ENCODE measurements at regions not wholly inside any gene's neighbourhood (a gene's known extent, or its start where the extent isn't known, plus 50 kb on each side); places are given as distances from the start of the nearest gene placed in this dataset.

- H3K36me3 ChIP-seq (ENCODE audit: control insufficient read depth, insufficient read depth, low read length) = no peaks in the 10 kb centered on the region
- H3K27ac ChIP-seq (ENCODE audit: insufficient read depth, low read length, poor library complexity, severe bottlenecking) = no peak overlapping the region
- no peak for DNase-seq
- H3K9me3 ChIP-seq (ENCODE audit: control insufficient read depth, low read length) = no peaks in the 10 kb centered on the region
- H3K27me3 ChIP-seq (replicated peaks; ENCODE audit: control insufficient read depth, insufficient read depth, low read length, poor library complexity, severe bottlenecking) = no peaks in the 10 kb centered on the region
- no peak overlapping the region for H3K4me3 ChIP-seq (ENCODE audit: insufficient read depth, low read depth, low read length, poor library complexity, severe bottlenecking)
- no peaks in the 10 kb centered on the region for H3K4me1 ChIP-seq (ENCODE audit: control insufficient read depth, insufficient read depth, low read length, poor library complexity, severe bottlenecking)
Measured at GRCh38 chr5:158172005-158172404, 313.1 kb upstream of the CLINT1 start.

- DNase-seq = no peak
- Histone ChIP-seq H3K4me3 (ENCODE audit: insufficient read depth, low read depth, low read length, poor library complexity, severe bottlenecking) (no peak overlapping the region), H3K36me3 (ENCODE audit: control insufficient read depth, insufficient read depth, low read length) (no peaks in the 10 kb centered on the region), H3K27ac (ENCODE audit: insufficient read depth, low read length, poor library complexity, severe bottlenecking) (no peak overlapping the region), H3K4me1 (ENCODE audit: control insufficient read depth, insufficient read depth, low read length, poor library complexity, severe bottlenecking) (no peaks in the 10 kb centered on the region), H3K27me3 (replicated peaks; ENCODE audit: control insufficient read depth, insufficient read depth, low read length, poor library complexity, severe bottlenecking) (no peaks in the 10 kb centered on the region), H3K9me3 (ENCODE audit: control insufficient read depth, low read length) (no peaks in the 10 kb centered on the region)
Measured at GRCh38 chr5:158170534-158170933, 311.6 kb upstream of the CLINT1 start.

- H3K4me3 ChIP-seq (ENCODE audit: insufficient read depth, low read depth, low read length, poor library complexity, severe bottlenecking) = no peak overlapping the region
- no peaks in the 10 kb centered on the region for H3K36me3 ChIP-seq (ENCODE audit: control insufficient read depth, insufficient read depth, low read length)
- H3K27me3 ChIP-seq (replicated peaks; ENCODE audit: control insufficient read depth, insufficient read depth, low read length, poor library complexity, severe bottlenecking) = no peaks in the 10 kb centered on the region
- no peak for DNase-seq
- H3K9me3 ChIP-seq (ENCODE audit: control insufficient read depth, low read length) = no peaks in the 10 kb centered on the region
- H3K27ac ChIP-seq (ENCODE audit: insufficient read depth, low read length, poor library complexity, severe bottlenecking) = no peak overlapping the region
- no peaks in the 10 kb centered on the region for H3K4me1 ChIP-seq (ENCODE audit: control insufficient read depth, insufficient read depth, low read length, poor library complexity, severe bottlenecking)
Measured at GRCh38 chr5:158170060-158170459, 311.1 kb upstream of the CLINT1 start.

- no peaks in the 10 kb centered on the region for H3K4me1 ChIP-seq (ENCODE audit: control insufficient read depth, insufficient read depth, low read length, poor library complexity, severe bottlenecking)
- H3K27me3 ChIP-seq (replicated peaks; ENCODE audit: control insufficient read depth, insufficient read depth, low read length, poor library complexity, severe bottlenecking) = no peaks in the 10 kb centered on the region
- H3K4me3 ChIP-seq (ENCODE audit: insufficient read depth, low read depth, low read length, poor library complexity, severe bottlenecking) = no peak overlapping the region
- DNase-seq = no peak
- H3K27ac ChIP-seq (ENCODE audit: insufficient read depth, low read length, poor library complexity, severe bottlenecking) = no peak overlapping the region
- no peaks in the 10 kb centered on the region for H3K36me3 ChIP-seq (ENCODE audit: control insufficient read depth, insufficient read depth, low read length)
- H3K9me3 ChIP-seq (ENCODE audit: control insufficient read depth, low read length) = no peaks in the 10 kb centered on the region
Measured at GRCh38 chr5:158166424-158166823, 307.5 kb upstream of the CLINT1 start.

GRCh38 chr5:158165647-158166046 is 306.7 kb upstream of the CLINT1 start:
- H3K27me3 ChIP-seq (replicated peaks; ENCODE audit: control insufficient read depth, insufficient read depth, low read length, poor library complexity, severe bottlenecking) = no peaks in the 10 kb centered on the region
- H3K4me3 ChIP-seq (ENCODE audit: insufficient read depth, low read depth, low read length, poor library complexity, severe bottlenecking) = no peak overlapping the region
- DNase-seq = no peak
- no peaks in the 10 kb centered on the region for H3K4me1 ChIP-seq (ENCODE audit: control insufficient read depth, insufficient read depth, low read length, poor library complexity, severe bottlenecking)
- no peaks in the 10 kb centered on the region for H3K9me3 ChIP-seq (ENCODE audit: control insufficient read depth, low read length)
- no peaks in the 10 kb centered on the region for H3K36me3 ChIP-seq (ENCODE audit: control insufficient read depth, insufficient read depth, low read length)
- H3K27ac ChIP-seq (ENCODE audit: insufficient read depth, low read length, poor library complexity, severe bottlenecking) = no peak overlapping the region

GRCh38 chr5:158164296-158165047 is 305.5 kb upstream of the CLINT1 start:
- DNase-seq = no peak
- Histone ChIP-seq H3K4me3 (ENCODE audit: insufficient read depth, low read depth, low read length, poor library complexity, severe bottlenecking) (no peak overlapping the region), H3K4me1 (ENCODE audit: control insufficient read depth, insufficient read depth, low read length, poor library complexity, severe bottlenecking) (no peaks in the 10 kb centered on the region), H3K27ac (ENCODE audit: insufficient read depth, low read length, poor library complexity, severe bottlenecking) (no peak overlapping the region), H3K9me3 (ENCODE audit: control insufficient read depth, low read length) (no peaks in the 10 kb centered on the region), H3K27me3 (replicated peaks; ENCODE audit: control insufficient read depth, insufficient read depth, low read length, poor library complexity, severe bottlenecking) (no peaks in the 10 kb centered on the region), H3K36me3 (ENCODE audit: control insufficient read depth, insufficient read depth, low read length) (no peaks in the 10 kb centered on the region)

GRCh38 chr5:158163451-158164295 is 304.7 kb upstream of the CLINT1 start:
- Histone ChIP-seq H3K36me3 (ENCODE audit: control insufficient read depth, insufficient read depth, low read length) (no peaks in the 10 kb centered on the region), H3K27ac (ENCODE audit: insufficient read depth, low read length, poor library complexity, severe bottlenecking) (no peak overlapping the region), H3K27me3 (replicated peaks; ENCODE audit: control insufficient read depth, insufficient read depth, low read length, poor library complexity, severe bottlenecking) (no peaks in the 10 kb centered on the region), H3K4me3 (ENCODE audit: insufficient read depth, low read depth, low read length, poor library complexity, severe bottlenecking) (no peak overlapping the region), H3K4me1 (ENCODE audit: control insufficient read depth, insufficient read depth, low read length, poor library complexity, severe bottlenecking) (no peaks in the 10 kb centered on the region), H3K9me3 (ENCODE audit: control insufficient read depth, low read length) (no peaks in the 10 kb centered on the region)
- no peak for DNase-seq

GRCh38 chr5:158162479-158163034 is 303.6 kb upstream of the CLINT1 start:
- Histone ChIP-seq H3K4me1 (ENCODE audit: control insufficient read depth, insufficient read depth, low read length, poor library complexity, severe bottlenecking) (no peaks in the 10 kb centered on the region), H3K27me3 (replicated peaks; ENCODE audit: control insufficient read depth, insufficient read depth, low read length, poor library complexity, severe bottlenecking) (no peaks in the 10 kb centered on the region), H3K9me3 (ENCODE audit: control insufficient read depth, low read length) (no peaks in the 10 kb centered on the region), H3K4me3 (ENCODE audit: insufficient read depth, low read depth, low read length, poor library complexity, severe bottlenecking) (no peak overlapping the region), H3K36me3 (ENCODE audit: control insufficient read depth, insufficient read depth, low read length) (no peaks in the 10 kb centered on the region), H3K27ac (ENCODE audit: insufficient read depth, low read length, poor library complexity, severe bottlenecking) (no peak overlapping the region)
- no peak for DNase-seq

- Histone ChIP-seq H3K36me3 (ENCODE audit: control insufficient read depth, insufficient read depth, low read length) (no peaks in the 10 kb centered on the region), H3K4me1 (ENCODE audit: control insufficient read depth, insufficient read depth, low read length, poor library complexity, severe bottlenecking) (no peaks in the 10 kb centered on the region), H3K9me3 (ENCODE audit: control insufficient read depth, low read length) (no peaks in the 10 kb centered on the region)
Measured at GRCh38 chr5:158162026-158162425, 303.1 kb upstream of the CLINT1 start.

GRCh38 chr5:158159621-158160020 is 300.7 kb upstream of the CLINT1 start:
- no peaks in the 10 kb centered on the region for H3K9me3 ChIP-seq (ENCODE audit: control insufficient read depth, low read length)
- H3K27ac ChIP-seq (ENCODE audit: insufficient read depth, low read length, poor library complexity, severe bottlenecking) = no peak overlapping the region
- H3K36me3 ChIP-seq (ENCODE audit: control insufficient read depth, insufficient read depth, low read length) = no peaks in the 10 kb centered on the region
- H3K4me1 ChIP-seq (ENCODE audit: control insufficient read depth, insufficient read depth, low read length, poor library complexity, severe bottlenecking) = no peaks in the 10 kb centered on the region
- no peaks in the 10 kb centered on the region for H3K27me3 ChIP-seq (replicated peaks; ENCODE audit: control insufficient read depth, insufficient read depth, low read length, poor library complexity, severe bottlenecking)
- no peak overlapping the region for H3K4me3 ChIP-seq (ENCODE audit: insufficient read depth, low read depth, low read length, poor library complexity, severe bottlenecking)
- DNase-seq = no peak

More at GRCh38 chr5:158162026-158162425, 303.1 kb upstream of the CLINT1 start:
- Histone ChIP-seq H3K27ac (ENCODE audit: insufficient read depth, low read length, poor library complexity, severe bottlenecking) (no peak overlapping the region), H3K27me3 (replicated peaks; ENCODE audit: control insufficient read depth, insufficient read depth, low read length, poor library complexity, severe bottlenecking) (no peaks in the 10 kb centered on the region), H3K4me3 (ENCODE audit: insufficient read depth, low read depth, low read length, poor library complexity, severe bottlenecking) (no peak overlapping the region)
- DNase-seq = no peak

Data from effector memory CD4-positive, alpha-beta T cell (primary cell).